Activated naive CD8-positive, alpha-beta T cell treated with anti-CD3 and anti-CD28 coated beads, Interleukin-2, amount 50 U/mL, for 24 hours (primary cell): ENCODE measurements at regions not wholly inside any gene's neighbourhood (a gene's known extent, or its start where the extent isn't known, plus 50 kb on each side); places are given as distances from the start of the nearest gene placed in this dataset.
"Not testable (repeated sequence)": the region's sequence is repeated elsewhere in the genome, so short reads cannot be mapped to it uniquely, and the experiment has no call there.

Experiments
- ATAC-seq: fragments of 150-1000 bp; cut with Tn5 transposase; one replicate; pipeline ENCODE4 v1.10.0; 2021
- DNase-seq: peaks from one replicate; pipeline ENCODE4 v3.0.0; 2021
- H3K27ac Mint-ChIP-seq: one replicate; pipeline ENCODE4 v1.8.0; 2021; ENCODE audit warnings: mild to moderate bottlenecking, mixed read lengths
- H3K27me3 Mint-ChIP-seq: one replicate; pipeline ENCODE4 v1.8.0; 2021; ENCODE audit warnings: mixed read lengths
- H3K36me3 Mint-ChIP-seq: one replicate; pipeline ENCODE4 v1.8.0; 2021; ENCODE audit warnings: low read depth, mixed read lengths
- H3K4me1 Mint-ChIP-seq: one replicate; pipeline ENCODE4 v1.8.0; 2021; ENCODE audit warnings: mixed read lengths
- H3K4me3 Mint-ChIP-seq: one replicate; pipeline ENCODE4 v1.8.0; 2021; ENCODE audit warnings: mild to moderate bottlenecking, moderate library complexity, mixed read lengths
- H3K9me3 Mint-ChIP-seq: one replicate; pipeline ENCODE4 v1.8.0; 2021; ENCODE audit warnings: mixed read lengths

DNA sequence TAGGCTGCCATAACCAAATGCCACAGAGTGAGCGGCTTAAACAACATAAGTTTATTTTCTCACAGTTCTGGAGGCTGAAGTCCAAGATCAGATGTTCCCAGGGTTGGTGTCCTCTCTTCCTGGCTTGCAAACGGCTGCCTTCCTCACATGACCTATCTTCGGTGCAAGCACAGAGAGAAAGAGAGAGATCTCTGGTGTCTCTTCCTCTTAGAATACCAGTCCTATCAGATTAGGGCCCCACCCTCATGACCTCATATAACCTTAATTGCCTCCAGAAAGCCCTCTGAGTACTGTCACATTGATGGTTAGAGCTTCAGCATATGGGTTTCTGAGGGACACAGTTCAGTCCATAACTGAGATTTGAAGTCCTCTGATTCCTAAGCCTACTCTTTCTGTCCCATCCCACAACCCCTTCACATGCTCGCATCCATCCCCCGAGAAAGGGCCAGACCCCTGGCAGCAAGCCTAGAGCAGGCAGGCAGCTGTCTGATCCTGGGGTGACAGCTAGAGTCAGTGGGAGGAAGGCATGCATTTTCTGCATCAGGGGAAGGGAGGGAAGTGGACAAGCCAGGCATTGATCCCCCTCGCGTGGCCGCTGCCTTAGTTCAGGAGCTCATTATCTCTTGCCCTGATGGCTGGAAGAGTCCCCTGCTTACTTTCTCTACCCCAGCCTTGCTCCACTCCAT is 114.1 kb downstream of the FAR1 start:
- H3K4me3 Mint-ChIP-seq, result no peak overlapping the region
- no peaks in the 10 kb centered on the region for H3K9me3 Mint-ChIP-seq
- no peak overlapping the region for H3K27ac Mint-ChIP-seq
- DNase-seq, result no peak
- no peaks in the 10 kb centered on the region for H3K27me3 Mint-ChIP-seq
- no peak for ATAC-seq
- H3K36me3 Mint-ChIP-seq, result no peaks in the 10 kb centered on the region
- no peaks in the 10 kb centered on the region for H3K4me1 Mint-ChIP-seq

DNA sequence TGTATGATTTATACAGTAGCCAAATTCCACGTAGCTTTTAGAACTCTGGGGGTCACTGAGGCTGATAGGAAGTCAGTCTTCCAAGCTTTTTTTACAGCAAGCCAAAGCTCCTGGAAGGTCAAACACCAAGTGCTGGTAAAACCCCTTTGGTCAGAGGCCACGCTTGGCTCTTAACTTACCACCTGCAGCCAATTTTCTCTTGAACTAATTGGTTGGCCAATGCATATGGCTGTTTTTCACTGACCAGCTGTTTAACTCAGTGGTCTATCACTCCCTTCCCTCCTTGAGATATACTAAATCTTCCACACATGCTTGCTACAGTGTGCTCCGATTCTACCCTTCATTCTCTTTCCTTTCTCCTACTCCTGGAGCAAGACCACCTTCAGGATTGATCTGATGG is 116.0 kb downstream of the FAR1 start:
- DNase-seq, result no peak
- Mint-ChIP-seq H3K27ac (no peak overlapping the region), H3K36me3 (no peaks in the 10 kb centered on the region), H3K4me1 (no peaks in the 10 kb centered on the region), H3K27me3 (no peaks in the 10 kb centered on the region), H3K9me3 (no peaks in the 10 kb centered on the region), H3K4me3 (no peak overlapping the region)
- ATAC-seq, result no peak

DNA sequence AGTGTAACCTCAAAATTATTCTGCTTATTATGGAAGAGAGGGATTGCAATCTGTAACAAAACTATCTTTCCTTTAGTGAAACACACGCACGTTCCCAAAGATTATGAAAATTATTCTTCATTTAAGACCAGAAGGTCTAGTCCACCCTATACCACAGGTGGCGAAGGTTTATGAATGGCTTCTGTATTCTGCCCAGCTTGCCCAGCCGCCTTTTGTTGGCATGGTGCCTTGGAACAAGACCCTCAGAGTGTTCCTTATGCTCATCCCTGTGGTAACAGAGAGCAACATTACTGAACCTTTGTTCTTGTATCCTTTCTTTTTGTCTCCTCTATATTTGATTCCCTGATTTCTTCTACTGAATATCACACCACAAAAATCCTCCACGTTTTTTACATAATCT is 116.4 kb downstream of the FAR1 start:
- DNase-seq, result no peak
- H3K27me3 Mint-ChIP-seq, result no peaks in the 10 kb centered on the region
- no peak overlapping the region for H3K4me3 Mint-ChIP-seq
- ATAC-seq, result no peak
- no peak overlapping the region for H3K27ac Mint-ChIP-seq
- no peaks in the 10 kb centered on the region for H3K4me1 Mint-ChIP-seq
- no peaks in the 10 kb centered on the region for H3K36me3 Mint-ChIP-seq
- H3K9me3 Mint-ChIP-seq, result no peaks in the 10 kb centered on the region

DNA sequence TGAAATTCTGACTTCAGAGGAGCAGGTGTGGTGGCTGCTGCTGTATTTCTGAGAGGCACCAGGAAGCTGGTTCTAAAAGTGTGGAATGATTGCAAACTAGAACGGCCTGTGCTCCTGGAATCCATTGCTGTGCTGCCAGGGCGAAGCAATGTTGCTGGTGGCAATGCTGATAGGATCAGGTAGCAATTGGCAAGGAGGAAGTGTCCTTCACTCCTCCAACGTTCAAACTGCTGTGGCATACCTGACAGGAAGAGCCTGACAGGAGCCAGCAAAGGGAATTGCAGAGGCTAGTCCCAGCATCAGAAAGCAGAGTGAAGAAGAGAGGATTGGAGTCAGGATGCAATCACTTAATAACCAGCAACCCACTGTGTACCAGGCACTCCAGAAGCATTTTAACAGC is 118.2 kb downstream of the FAR1 start:
- H3K36me3 Mint-ChIP-seq, result no peaks in the 10 kb centered on the region
- no peak for ATAC-seq
- no peak overlapping the region for H3K27ac Mint-ChIP-seq
- H3K27me3 Mint-ChIP-seq, result no peaks in the 10 kb centered on the region
- no peak for DNase-seq
- no peak overlapping the region for H3K4me3 Mint-ChIP-seq
- H3K4me1 Mint-ChIP-seq, result no peaks in the 10 kb centered on the region
- no peaks in the 10 kb centered on the region for H3K9me3 Mint-ChIP-seq

DNA sequence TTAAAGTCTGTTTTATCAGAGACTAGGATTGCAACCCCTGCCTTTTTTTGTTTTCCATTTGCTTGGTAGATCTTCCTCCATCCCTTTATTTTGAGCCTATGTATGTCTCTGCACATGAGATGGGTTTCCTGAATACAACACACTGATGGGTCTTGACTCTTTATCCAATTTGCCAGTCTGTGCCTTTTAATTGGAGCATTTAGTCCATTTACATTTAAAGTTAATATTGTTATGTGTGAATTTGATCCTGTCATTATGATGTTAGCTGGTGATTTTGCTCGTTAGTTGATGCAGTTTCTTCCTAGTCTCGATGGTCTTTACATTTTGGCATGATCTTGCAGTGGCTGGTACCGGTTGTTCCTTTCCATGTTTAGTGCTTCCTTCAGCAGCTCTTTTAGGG is 129.1 kb downstream of the FAR1 start:
- not testable (repeated sequence) for H3K4me1 Mint-ChIP-seq, H3K36me3 Mint-ChIP-seq, DNase-seq, H3K27me3 Mint-ChIP-seq, ATAC-seq, H3K27ac Mint-ChIP-seq, H3K9me3 Mint-ChIP-seq, H3K4me3 Mint-ChIP-seq

DNA sequence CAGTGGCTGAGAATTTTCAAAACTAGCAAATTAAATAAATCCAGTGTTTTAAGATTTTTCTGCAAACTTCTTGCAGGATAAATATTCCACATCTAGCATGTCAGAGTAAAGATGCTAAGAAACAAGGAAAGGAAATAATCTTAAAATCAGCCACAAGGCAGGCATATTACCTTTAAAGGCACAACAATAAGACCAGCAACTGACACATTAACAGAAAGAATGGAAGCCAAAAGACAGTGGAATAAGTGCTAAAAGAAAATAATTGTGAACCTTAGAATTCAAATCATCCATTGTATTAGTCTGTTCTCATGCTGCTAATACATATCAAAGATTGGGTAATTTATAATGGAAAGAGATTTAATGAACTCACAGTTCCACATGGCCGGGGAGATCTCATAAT is 132.4 kb downstream of the FAR1 start:
- H3K9me3 Mint-ChIP-seq, result peaks cover 9% of the 10 kb centered on the region
- H3K27me3 Mint-ChIP-seq, result no peaks in the 10 kb centered on the region
- H3K4me3 Mint-ChIP-seq, result no peak overlapping the region
- ATAC-seq (no peak), DNase-seq (no peak)
- H3K27ac Mint-ChIP-seq, result no peak overlapping the region
- H3K4me1 Mint-ChIP-seq, result no peaks in the 10 kb centered on the region
- peaks cover 6% of the 10 kb centered on the region for H3K36me3 Mint-ChIP-seq

DNA sequence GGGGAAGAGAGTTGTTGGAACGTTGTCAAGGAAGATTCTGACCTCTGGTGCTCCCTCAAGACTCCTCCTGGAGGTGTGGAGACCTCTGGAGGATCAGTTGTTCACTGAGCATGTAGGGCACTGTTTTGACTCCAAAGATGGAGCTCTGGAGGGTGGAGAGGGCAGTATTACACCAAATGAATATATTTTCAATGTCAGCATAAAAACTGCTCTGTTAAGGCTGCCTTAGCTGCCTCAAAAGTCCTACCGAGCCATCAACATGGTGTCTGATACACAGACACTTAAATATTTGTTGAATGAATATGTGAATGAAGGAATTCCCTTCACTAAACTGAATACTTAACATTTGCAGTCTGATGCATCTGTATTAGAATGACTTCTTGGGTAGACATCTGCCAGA is 144.2 kb upstream of the SPON1 start:
- Mint-ChIP-seq H3K4me1 (no peaks in the 10 kb centered on the region), H3K36me3 (peaks cover 3% of the 10 kb centered on the region), H3K27me3 (no peaks in the 10 kb centered on the region), H3K27ac (no peak overlapping the region), H3K4me3 (no peak overlapping the region), H3K9me3 (peaks cover 4% of the 10 kb centered on the region)
- ATAC-seq, result no peak
- no peak for DNase-seq

DNA sequence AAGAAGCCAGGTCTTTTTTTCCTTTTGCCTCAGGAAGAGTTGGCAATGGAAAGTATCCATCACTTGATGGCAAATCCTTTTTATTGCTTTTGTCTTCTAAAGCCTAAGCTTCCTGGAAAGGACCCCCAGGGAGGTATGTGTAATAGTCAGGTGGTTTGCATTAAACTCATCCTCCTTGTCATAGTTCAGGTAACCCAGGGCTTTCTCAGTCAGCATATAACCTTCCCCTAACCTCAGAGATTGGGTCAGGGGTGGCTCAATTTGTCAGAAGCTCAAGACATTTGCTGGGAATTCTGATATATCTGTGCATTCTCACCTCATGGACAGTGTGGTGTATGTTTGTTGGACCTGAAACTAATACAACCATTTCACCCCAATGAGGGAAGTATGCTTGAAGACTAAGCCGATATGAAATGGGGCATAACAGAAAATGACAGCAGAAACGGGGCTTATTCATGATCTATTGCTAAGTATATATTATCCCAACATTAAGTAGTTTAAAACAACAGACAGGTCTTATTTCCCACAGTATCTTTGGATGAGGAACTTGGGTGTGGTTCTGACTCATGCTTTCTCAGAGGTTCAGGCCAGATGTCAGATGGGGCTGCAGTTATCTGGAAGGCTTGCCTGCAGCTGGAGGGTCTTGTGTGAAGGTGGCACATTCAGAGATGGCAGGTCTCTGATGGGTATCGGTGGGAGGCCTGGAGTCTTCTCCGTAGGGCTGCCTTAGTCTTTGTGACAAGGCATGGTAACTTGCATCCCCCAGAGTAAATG is 135.8 kb upstream of the SPON1 start:
- no peaks in the 10 kb centered on the region for H3K27me3 Mint-ChIP-seq
- H3K27ac Mint-ChIP-seq, result no peak overlapping the region
- H3K9me3 Mint-ChIP-seq, result peaks cover 22% of the 10 kb centered on the region
- H3K36me3 Mint-ChIP-seq, result no peaks in the 10 kb centered on the region
- DNase-seq (no peak), ATAC-seq (no peak)
- H3K4me1 Mint-ChIP-seq, result no peaks in the 10 kb centered on the region
- no peak overlapping the region for H3K4me3 Mint-ChIP-seq

DNA sequence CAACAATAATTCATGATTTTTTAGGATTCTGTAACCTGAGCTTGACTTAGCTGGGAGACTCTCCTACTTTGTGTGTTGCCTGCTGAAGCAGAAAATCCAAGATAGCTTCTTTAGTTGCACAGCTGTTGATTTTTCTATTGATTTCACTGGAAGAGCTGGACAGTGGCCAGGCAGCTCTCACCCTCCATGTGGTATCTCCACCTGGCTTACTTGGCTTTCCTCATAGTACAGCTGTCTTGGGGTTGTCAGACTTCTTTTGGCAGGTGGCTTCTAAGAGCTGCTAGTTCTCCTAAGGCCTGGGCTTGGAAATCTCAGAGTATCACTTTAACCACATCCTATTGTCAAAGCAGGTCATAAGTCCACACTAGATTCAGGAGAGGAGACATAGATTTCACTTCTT is 130.8 kb upstream of the SPON1 start:
- DNase-seq, result no peak
- no peak overlapping the region for H3K4me3 Mint-ChIP-seq
- H3K27me3 Mint-ChIP-seq, result no peaks in the 10 kb centered on the region
- ATAC-seq, result no peak
- H3K36me3 Mint-ChIP-seq, result no peaks in the 10 kb centered on the region
- H3K9me3 Mint-ChIP-seq, result peaks cover 22% of the 10 kb centered on the region
- H3K27ac Mint-ChIP-seq, result no peak overlapping the region
- H3K4me1 Mint-ChIP-seq, result peaks cover 5% of the 10 kb centered on the region

DNA sequence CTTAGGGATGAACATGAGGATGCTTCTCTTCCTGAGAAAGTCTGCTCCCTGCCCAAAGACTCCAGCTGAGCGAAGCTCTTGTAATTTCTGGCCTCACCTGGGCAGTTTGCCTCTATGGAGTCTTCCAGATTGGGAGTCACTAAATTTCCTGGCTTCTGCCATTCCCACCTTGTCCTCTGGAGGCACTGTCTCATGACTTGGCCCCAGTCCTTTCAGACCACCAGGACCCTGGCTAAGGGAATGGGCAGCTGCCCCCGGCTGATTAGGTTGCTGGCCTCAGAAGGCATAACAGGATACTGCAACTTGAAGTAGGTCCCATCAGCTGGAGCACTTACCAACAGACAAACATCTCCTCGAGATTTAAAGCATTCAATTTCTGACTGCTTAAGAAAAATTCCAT is 128.1 kb upstream of the SPON1 start:
- no peak overlapping the region for H3K4me3 Mint-ChIP-seq
- H3K27ac Mint-ChIP-seq, result no peak overlapping the region
- H3K9me3 Mint-ChIP-seq, result peaks cover 17% of the 10 kb centered on the region
- ATAC-seq (no peak), DNase-seq (no peak)
- H3K4me1 Mint-ChIP-seq, result peaks cover 16% of the 10 kb centered on the region
- no peaks in the 10 kb centered on the region for H3K27me3 Mint-ChIP-seq
- H3K36me3 Mint-ChIP-seq, result no peaks in the 10 kb centered on the region

DNA sequence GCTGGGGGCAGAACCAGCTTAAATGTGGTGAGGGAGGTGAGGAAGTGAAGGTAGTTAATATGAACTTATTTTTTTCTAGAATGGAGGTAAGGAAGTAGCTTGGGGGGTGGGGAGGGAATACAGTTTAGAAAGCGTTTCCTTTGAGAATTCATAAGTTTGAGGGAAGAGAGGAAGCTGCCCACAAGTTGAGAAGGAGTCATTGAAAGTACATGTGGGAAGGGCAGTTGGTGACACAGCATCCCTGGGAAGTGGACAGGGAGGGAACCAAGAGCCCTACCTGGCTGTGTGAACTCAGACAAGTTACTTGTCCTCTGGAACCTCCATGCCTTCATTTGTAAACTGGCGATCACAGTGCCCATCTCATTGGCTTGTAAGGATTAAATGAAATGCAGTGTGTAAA is 125.9 kb upstream of the SPON1 start:
- Mint-ChIP-seq H3K4me3 (no peak overlapping the region), H3K4me1 (peaks cover 16% of the 10 kb centered on the region), H3K27ac (no peak overlapping the region), H3K27me3 (no peaks in the 10 kb centered on the region), H3K36me3 (no peaks in the 10 kb centered on the region), H3K9me3 (no peaks in the 10 kb centered on the region)
- no peak for ATAC-seq
- DNase-seq, result no peak

DNA sequence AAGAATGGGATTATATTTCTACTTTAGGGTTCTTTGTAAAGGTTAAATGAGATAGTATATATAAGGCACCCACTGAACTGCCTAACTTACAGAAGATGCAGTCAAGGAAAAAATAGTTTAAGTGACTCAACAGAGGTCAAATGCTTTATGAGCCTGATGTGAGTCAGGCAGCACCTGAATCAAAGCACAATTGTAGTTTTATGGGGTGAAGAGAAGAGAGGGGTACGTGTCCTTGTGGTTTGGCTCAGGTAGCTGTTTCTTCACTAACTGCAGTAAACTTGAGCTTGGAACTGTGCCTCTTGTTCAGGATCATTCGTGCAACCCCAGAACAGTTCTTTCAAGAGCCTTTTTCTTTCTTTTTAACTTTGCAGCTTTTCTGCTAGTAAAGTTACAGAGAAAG is 125.2 kb upstream of the SPON1 start:
- H3K27ac Mint-ChIP-seq, result no peak overlapping the region
- no peaks in the 10 kb centered on the region for H3K9me3 Mint-ChIP-seq
- H3K27me3 Mint-ChIP-seq, result no peaks in the 10 kb centered on the region
- peaks cover 16% of the 10 kb centered on the region for H3K4me1 Mint-ChIP-seq
- no peak overlapping the region for H3K4me3 Mint-ChIP-seq
- no peaks in the 10 kb centered on the region for H3K36me3 Mint-ChIP-seq
- DNase-seq (no peak), ATAC-seq (peak; percentile 70)

DNA sequence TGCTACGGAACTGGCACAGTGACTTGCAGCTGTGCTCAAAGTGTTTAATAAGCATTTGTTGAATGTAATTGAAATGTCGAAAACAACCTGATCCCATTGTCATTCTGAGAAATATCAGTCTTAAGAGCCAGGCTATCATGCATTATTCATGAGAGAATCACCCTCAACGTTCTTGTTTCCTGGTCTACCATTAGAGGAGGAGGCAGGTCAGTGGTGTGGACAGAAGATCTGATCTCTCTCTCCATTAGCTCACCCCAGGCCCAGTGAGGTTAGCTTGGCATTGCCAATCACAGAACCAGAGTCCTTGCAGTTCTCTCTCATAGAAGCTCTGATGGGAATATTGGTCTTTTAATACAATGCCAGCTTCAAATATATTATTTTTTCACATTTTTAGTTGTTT is 121.1 kb upstream of the SPON1 start:
- no peak for DNase-seq
- Mint-ChIP-seq H3K9me3 (no peaks in the 10 kb centered on the region), H3K36me3 (no peaks in the 10 kb centered on the region), H3K27ac (no peak overlapping the region), H3K27me3 (no peaks in the 10 kb centered on the region), H3K4me3 (no peak overlapping the region), H3K4me1 (peaks cover 14% of the 10 kb centered on the region)
- ATAC-seq, result no peak

DNA sequence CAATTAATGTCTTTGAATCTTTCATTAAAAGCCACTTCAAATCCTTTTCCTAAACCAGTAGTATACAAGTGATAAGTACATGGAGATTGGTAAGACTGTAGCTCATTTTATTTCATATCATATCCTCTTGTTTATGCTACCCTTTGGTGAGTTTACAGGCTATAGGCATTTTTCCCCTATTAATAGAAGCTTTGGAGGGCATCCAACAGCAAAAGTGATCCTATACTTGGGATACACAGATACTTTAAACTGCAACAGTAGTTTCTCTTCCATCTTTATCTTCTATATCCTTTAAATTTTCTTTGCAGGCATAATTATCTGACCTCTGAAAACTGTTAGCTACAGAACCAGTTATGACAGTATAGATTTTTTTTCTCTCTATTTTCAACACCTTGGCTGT is 114.5 kb upstream of the SPON1 start:
- Mint-ChIP-seq H3K4me3 (no peak overlapping the region), H3K36me3 (no peaks in the 10 kb centered on the region), H3K4me1 (peaks cover 11% of the 10 kb centered on the region), H3K9me3 (no peaks in the 10 kb centered on the region), H3K27me3 (peaks cover 3% of the 10 kb centered on the region), H3K27ac (no peak overlapping the region)
- DNase-seq (no peak), ATAC-seq (no peak)

DNA sequence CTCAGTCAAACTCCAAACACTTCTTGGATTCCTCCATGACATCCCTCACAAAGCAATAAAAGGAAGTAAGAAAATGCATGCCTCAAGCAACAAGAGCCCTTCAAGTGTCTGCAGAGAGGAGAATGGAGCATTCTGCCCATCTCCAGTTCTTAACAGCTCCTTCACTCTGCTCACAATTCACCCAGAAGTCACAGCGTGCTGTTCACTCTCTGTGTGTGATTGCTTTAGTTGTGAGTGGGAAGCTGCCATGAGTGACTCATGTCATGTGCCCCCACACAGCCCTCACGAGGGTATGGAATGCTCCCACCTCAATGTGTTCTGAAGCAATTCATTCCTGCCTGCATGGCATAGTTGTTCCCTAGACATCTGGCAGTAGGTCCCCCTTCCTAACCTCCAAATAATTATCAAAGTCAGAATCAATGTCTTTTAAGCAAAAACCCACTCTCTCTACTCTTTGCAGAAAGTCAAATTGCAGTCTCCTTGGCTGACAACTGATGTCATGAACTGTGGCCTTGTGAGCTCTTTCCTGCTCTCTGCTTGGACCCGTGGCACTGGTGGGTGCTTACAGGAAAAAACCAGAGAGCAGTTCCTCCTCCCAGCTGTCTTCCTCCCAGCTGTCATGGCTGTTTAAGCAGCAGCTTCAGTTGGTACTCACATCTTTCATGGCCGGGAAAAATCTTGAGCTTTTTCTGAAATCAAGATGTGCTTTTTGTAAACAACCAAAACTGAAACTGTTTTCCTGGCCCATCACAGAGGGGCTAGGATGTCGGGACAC is 112.1 kb upstream of the SPON1 start:
- peaks cover 11% of the 10 kb centered on the region for H3K4me1 Mint-ChIP-seq
- no peaks in the 10 kb centered on the region for H3K9me3 Mint-ChIP-seq
- ATAC-seq (no peak), DNase-seq (no peak)
- no peaks in the 10 kb centered on the region for H3K36me3 Mint-ChIP-seq
- no peak overlapping the region for H3K4me3 Mint-ChIP-seq
- H3K27me3 Mint-ChIP-seq, result peaks cover 3% of the 10 kb centered on the region
- no peak overlapping the region for H3K27ac Mint-ChIP-seq
